GM03348 (cell line): ENCODE measurements at regions not wholly inside any gene's neighbourhood (a gene's known extent, or its start where the extent isn't known, plus 50 kb on each side); places are given as distances from the start of the nearest gene placed in this dataset.

Experiments used
- DNase-seq: peaks from one replicate; pipeline ENCODE4 v3.0.0; 2012; ENCODE audit warnings: low spot score

DNA sequence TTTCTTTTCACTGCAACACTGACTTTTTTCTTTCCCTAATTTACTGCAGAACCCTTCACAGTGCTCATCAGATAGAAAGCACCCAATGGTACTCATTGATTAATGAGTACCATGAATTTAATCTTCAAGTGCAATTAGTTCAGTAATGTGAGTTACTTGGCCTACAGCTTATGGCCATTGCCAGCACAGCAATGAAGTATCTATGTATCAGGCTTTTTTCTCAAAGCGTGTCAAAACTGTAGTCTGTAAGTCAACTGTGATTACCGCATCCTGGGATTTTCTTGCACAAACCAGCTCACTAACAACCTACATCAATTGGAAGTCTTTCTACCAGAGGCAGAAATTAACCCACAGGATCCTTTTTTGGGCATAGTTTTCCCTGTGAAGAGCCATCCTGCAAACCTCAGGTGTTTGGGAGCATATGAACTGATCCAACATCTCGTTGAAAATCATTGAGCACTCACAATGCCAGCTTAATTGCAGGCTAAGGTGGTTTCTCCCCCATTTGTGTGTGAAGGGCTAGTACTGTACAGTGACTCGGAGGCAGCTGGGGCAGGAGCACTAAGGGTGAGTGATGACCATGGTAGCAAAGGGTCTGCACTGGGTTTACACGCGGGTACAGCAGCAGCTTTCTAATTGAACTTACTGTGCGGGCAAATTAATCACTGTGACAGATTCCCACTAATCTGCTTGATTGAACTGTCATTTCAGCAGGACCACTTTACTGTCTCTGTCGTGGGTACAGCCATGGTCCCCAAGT is 619.3 kb downstream of the SNAPC1 start:
- DNase-seq: no peak

GRCh38 chr14:62409169-62409568 is 636.1 kb downstream of the KCNH5 start:
- no peak for DNase-seq

GRCh38 chr14:62409626-62410300 is 635.5 kb downstream of the KCNH5 start:
- DNase-seq: peak; percentile 5

GRCh38 chr14:62420847-62421246 is 624.4 kb downstream of the KCNH5 start:
- no peak for DNase-seq

DNA sequence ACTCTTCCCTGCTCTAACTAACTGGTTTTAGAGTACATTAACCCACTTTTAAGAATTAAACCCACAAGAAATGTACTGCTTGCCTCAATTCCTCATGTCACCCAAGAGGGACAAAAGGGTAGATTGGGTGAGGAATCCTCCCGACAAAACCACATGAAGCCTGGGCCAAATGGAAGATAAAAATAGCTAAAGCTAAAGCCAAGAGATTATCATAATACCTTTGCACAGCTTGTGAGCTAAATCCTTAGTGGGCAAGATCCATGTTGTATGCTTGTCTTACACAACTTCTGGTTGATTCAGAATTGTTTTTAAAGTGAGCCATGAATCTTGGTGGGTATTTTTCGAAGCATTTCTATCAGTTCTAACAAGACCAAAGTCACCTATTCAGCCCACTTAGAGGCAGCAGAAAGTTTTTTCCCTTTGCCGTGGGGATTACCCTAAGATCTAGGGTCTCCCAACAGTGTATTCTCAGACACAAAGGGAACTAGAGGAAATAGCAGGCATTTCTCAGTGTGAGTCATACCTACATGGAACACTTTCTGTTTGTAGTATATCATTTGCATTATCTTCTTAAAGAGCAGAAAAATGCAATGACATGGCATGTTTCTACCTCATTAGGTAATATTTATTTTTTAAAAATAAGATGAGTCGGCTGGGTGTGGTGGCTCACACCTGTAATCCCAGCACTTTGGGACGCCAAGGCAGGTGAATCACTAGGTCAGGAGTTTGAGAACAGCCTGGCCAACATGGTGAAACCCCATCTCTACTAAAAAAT is 616.6 kb downstream of the KCNH5 start:
- no peak for DNase-seq

- no peak for DNase-seq
Measured at GRCh38 chr14:62429683-62430082, 615.6 kb downstream of the KCNH5 start.

GRCh38 chr14:62431496-62431895 is 613.8 kb downstream of the KCNH5 start:
- no peak for DNase-seq

- no peak for DNase-seq
Measured at GRCh38 chr14:62432955-62433354, 612.3 kb downstream of the KCNH5 start.

- DNase-seq: no peak
Measured at GRCh38 chr14:62436261-62436660, 609.0 kb downstream of the KCNH5 start.

- DNase-seq: no peak
Measured at GRCh38 chr14:62439210-62439609, 606.0 kb downstream of the KCNH5 start.

DNA sequence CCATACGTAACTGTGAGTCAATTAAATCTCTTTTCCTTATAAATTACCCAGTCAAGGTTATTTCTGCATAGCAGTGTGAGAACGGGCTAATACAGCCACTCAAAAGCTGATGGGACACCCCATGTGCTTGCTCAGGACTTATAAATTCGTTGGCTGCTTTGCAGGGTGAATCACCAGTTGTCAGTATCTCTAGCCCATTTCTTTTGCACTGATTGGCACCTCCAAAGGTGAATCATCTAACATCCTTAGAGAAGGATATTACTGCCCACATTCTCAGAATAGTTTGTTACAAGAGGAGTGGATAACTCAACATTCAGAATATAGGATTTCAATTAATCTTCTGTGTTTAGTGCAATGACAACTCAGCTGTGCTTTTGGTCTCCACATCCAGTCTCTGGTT is 601.5 kb downstream of the KCNH5 start:
- no peak for DNase-seq

DNA sequence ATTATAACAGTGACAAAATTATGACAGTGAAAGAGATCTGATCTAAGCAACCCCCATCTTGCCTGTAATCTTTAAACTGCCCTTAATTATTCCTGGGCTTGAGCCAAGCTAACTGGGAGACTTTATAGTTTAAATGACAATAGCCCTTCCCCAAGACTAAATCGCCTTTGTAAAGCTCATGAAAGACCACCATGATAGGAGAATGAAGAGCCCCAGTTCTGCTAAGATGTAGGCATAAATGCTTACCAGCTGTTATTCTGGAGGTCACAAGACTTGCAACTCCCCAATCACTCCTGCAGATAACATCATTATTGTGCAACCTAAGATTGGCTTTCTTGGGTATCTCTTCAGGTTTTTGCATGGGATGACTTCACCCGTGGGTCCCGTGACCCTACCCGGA is 599.7 kb downstream of the KCNH5 start:
- no peak for DNase-seq

- no peak for DNase-seq
Measured at GRCh38 chr14:62451221-62451620, 594.0 kb downstream of the KCNH5 start.

DNA sequence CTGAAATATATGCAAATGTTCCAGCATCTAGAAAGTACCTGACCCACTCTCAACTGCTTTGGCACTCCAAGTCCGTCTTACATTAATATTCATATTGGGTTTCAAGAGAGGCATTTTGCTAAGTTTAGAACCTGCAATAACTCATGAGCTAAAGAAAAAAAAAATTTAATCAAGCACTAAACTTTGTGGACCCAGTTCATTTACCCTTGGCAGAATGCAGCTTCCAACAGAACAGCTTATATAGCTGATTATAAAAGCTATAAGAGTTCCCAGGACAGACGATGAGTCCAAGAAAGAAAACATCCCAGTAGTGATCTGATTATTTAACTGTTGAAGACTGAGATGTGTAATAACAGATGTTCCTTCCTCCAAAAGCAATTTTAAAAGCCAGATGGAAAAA is 592.0 kb downstream of the KCNH5 start:
- DNase-seq: no peak

DNA sequence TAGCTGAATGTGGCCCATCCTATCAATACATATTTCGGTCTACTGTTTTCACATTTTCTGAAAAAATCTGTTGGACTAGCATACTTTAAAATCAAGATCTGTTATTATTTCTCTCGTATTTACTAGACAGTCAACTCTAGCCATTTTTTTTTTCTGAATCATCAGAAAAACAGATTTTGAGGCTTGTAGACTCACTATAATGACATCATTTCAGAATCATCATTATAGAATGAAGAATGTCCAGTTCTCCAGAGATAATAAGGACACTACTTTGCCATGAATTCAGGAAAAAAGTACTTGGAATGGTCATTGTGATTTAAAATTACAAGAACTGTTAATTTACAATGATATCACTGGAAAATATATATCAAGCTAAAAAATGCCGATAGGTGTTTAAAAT is 589.8 kb downstream of the KCNH5 start:
- DNase-seq: no peak

DNA sequence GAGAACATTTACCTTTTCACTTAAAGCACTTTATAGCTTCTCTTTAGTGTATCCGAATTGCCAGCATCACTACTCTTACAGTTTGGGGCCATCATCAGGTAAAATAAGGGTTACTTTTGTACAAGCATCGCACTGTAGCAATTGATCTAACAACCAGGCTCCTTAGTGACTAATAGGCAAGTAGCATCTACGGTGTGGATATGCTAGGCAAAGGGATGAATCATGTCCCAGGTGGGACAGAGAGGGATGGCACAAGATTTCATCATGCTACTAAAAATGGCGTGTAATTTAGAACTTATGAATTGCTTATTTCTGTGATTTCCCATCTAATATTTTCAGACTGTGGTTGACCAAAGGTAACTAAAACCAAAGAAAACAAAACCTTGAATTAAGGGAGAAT is 582.3 kb downstream of the KCNH5 start:
- DNase-seq: no peak

- DNase-seq: no peak
Measured at GRCh38 chr14:62468946-62469345, 576.3 kb downstream of the KCNH5 start.

DNA sequence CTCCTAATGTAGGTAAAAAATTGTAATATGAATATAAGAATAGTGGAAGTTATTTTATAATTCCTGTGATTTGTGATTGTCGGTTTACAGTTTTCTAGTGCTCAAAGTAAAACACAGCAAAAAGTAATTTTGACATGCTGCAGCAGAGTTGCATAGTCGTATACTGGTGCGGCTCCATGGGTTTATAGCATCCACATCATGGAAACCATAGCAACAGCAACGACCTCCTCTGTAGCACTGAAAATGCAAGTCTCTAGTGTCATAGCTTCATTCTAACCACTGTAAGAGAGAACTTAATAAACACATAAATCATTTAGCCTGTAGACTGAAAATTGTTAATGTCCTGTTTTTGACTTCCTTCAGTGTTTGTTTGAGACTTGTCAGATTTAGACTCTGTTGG is 574.3 kb downstream of the KCNH5 start:
- no peak for DNase-seq

- DNase-seq: no peak
Measured at GRCh38 chr14:62491146-62491545, 554.1 kb downstream of the KCNH5 start.

DNA sequence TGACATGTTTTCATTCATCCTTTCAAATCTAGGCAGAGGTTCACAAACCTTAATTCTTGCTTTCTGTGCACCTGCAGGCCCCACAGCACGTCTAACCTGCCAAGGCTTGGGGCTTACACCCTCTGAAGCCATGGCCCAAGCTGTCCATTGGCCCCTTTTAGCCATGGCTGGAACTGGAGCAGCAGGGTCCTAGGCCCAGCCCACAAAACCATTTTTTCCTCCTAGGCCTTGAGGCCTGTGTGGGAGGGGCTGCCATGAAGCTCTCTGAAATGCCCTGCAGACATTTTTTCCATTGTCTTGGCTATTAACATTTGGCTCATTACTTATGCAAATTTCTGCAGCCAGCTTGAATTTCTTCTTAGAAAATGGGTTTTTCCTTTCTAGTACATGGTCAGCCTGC is 547.5 kb downstream of the KCNH5 start:
- no peak for DNase-seq

DNA sequence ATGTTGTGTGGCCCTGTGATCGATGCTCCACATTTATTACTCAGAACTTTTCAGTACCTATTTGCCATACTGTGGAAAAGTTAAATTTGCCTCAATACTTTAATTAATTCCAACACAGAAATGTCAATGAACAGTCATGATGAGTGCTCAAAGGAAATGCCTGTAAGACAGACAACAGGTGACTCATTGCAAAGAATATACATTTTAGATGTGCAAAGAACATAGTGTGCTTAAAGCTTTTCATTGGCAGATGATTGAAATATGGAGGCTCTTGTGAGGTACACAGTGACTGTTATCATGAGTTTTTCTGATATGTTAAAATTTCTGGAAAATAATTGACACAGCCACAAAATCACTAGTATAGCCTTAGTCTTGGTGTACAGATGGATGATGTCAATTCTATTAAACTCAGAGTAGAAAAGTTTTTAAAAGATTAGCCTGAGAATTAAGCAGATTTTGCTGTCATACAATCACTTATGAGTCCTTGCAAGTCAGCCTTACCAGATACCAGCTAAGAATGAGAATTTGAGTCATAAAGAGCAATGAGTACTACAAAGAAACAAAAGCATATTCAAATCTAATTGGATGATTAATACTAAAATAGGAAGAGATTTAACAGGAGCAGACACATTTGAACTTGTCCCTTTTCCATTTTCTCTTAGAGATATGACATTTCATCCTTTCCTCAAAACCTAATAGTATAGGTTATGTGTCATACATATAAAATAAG is 544.1 kb downstream of the KCNH5 start:
- no peak for DNase-seq

DNA sequence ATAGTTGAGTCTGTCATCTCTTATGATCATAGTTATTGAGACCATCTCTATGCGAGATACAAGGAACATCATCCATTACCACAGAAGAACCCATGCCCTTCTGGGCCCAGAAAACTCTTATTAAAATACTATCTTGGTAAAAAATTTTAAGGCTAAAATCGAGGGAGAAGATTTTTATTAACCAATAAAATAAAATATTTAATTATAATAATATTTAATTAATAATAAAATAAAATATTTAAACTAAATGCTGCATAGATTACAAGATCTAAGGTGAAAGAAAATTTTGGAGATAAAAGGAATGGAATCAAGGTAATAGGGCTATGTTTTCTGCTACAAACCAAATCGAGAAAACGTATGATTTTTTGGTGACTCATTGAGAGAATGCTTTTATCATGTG is 540.2 kb downstream of the KCNH5 start:
- no peak for DNase-seq
